ENCODE measurements at regions not wholly inside any gene's neighbourhood (a gene's known extent, or its start where the extent isn't known, plus 50 kb on each side); places are given as distances from the start of the nearest gene placed in this dataset.

- Histone ChIP-seq H3K4me1 (ENCODE audit: control insufficient read depth, extremely low read depth, insufficient read depth, low read length) (peaks cover 57% of the 10 kb centered on the region), H3K27ac (ENCODE audit: control insufficient read depth, insufficient read depth, low read length) (peak overlapping the region; percentile 52), H3K79me2 (ENCODE audit: control insufficient read depth, insufficient read depth, low read length) (no peaks in the 10 kb centered on the region), H4K20me1 (ENCODE audit: control insufficient read depth, extremely low read depth, insufficient read depth, low read length) (no peaks in the 10 kb centered on the region), H3K9me1 (ENCODE audit: control insufficient read depth, extremely low read depth, insufficient read depth, low read length) (no peaks in the 10 kb centered on the region), H2AFZ (ENCODE audit: control insufficient read depth, low read length) (no peak overlapping the region), H3K27me3 (ENCODE audit: control insufficient read depth, extremely low read depth, insufficient read depth, low read length) (no peaks in the 10 kb centered on the region), H3K4me2 (ENCODE audit: control insufficient read depth, extremely low read depth, insufficient read depth, low read depth, low read length) (peak overlapping the region; percentile 23), H3K4me3 (ENCODE audit: control insufficient read depth in 2 of 3, extremely low read depth in 1 of 3, insufficient read depth in 2 of 3, low read depth in 1 of 3, low read length in 3 of 3) (no peak overlapping the region), H3K9me3 (ENCODE audit: control insufficient read depth, low read depth, low read length) (no peaks in the 10 kb centered on the region), H3K36me3 (ENCODE audit: control insufficient read depth in 2 of 2, extremely low read depth in 1 of 2, insufficient read depth in 2 of 2, low read length in 2 of 2) (no peaks in the 10 kb centered on the region), H3K9ac (ENCODE audit: control insufficient read depth, extremely low read depth, insufficient read depth, low read length) (no peak overlapping the region)
- FAIRE-seq = peak; percentile 9
- dilution Hi-C loops (cut with MboI; ENCODE audit: extremely low pct_ligation_motif_present, low sequenced_read_pairs) = no loop called here
- TF ChIP-seq CTCF (optimal IDR thresholded peaks at IDR 0.05 in 1 of 3, IDR thresholded peaks at IDR 0.05 in 1 of 3, conservative IDR thresholded peaks at IDR 0.05 in 1 of 3; ENCODE audit: extremely low read depth in 1 of 3, insufficient read depth in 2 of 3, low read length in 3 of 3) = no peak
- no peak for TF ChIP-seq EZH2 (IDR thresholded peaks at IDR 0.05; ENCODE audit: low read length)
- DNase-seq (ENCODE audit: low read depth, low spot score) = peak; percentile 28
Observed at GRCh38 chr2:224146356-224147160, 107.5 kb upstream of the SERPINE2 start.

- DNase-seq (ENCODE audit: low read depth, low spot score) (peak; percentile 49), FAIRE-seq (peak; percentile 90)
- Histone ChIP-seq H3K27ac (ENCODE audit: control insufficient read depth, insufficient read depth, low read length) (peak overlapping the region; percentile 52), H4K20me1 (ENCODE audit: control insufficient read depth, extremely low read depth, insufficient read depth, low read length) (no peaks in the 10 kb centered on the region), H3K4me2 (ENCODE audit: control insufficient read depth, extremely low read depth, insufficient read depth, low read depth, low read length) (peak overlapping the region; percentile 23), H3K9ac (ENCODE audit: control insufficient read depth, extremely low read depth, insufficient read depth, low read length) (no peak overlapping the region), H3K4me3 (ENCODE audit: control insufficient read depth in 2 of 3, extremely low read depth in 1 of 3, insufficient read depth in 2 of 3, low read depth in 1 of 3, low read length in 3 of 3) (no peak overlapping the region), H3K27me3 (ENCODE audit: control insufficient read depth, extremely low read depth, insufficient read depth, low read length) (no peaks in the 10 kb centered on the region), H2AFZ (ENCODE audit: control insufficient read depth, low read length) (no peak overlapping the region), H3K9me3 (ENCODE audit: control insufficient read depth, low read depth, low read length) (no peaks in the 10 kb centered on the region), H3K9me1 (ENCODE audit: control insufficient read depth, extremely low read depth, insufficient read depth, low read length) (no peaks in the 10 kb centered on the region), H3K79me2 (ENCODE audit: control insufficient read depth, insufficient read depth, low read length) (no peaks in the 10 kb centered on the region), H3K4me1 (ENCODE audit: control insufficient read depth, extremely low read depth, insufficient read depth, low read length) (peaks cover 56% of the 10 kb centered on the region), H3K36me3 (ENCODE audit: control insufficient read depth in 2 of 2, extremely low read depth in 1 of 2, insufficient read depth in 2 of 2, low read length in 2 of 2) (no peaks in the 10 kb centered on the region)
- dilution Hi-C loops (cut with MboI; ENCODE audit: extremely low pct_ligation_motif_present, low sequenced_read_pairs) = no loop called here
- no peak for TF ChIP-seq CTCF (optimal IDR thresholded peaks at IDR 0.05 in 1 of 3, IDR thresholded peaks at IDR 0.05 in 1 of 3, conservative IDR thresholded peaks at IDR 0.05 in 1 of 3; ENCODE audit: extremely low read depth in 1 of 3, insufficient read depth in 2 of 3, low read length in 3 of 3)
- no peak for TF ChIP-seq EZH2 (IDR thresholded peaks at IDR 0.05; ENCODE audit: low read length)
Observed at GRCh38 chr2:224145751-224146355, 106.8 kb upstream of the SERPINE2 start.
